Prostate gland (tissue), 2 donors: ENCODE measurements at regions not wholly inside any gene's neighbourhood (a gene's known extent, or its start where the extent isn't known, plus 50 kb on each side); places are given as distances from the start of the nearest gene placed in this dataset.

Source experiments
- DNase-seq: peaks from one replicate; pipeline ENCODE4 v3.0.0-alpha.2; 2019; ENCODE audit warnings: low spot score
- H3K27ac ChIP-seq, 2 donors: fragments of 200-600 bp; sonication (generic); 2 replicates each; pipeline ENCODE4 v1.5.1; 2017 to 2019
- H3K27me3 ChIP-seq: fragments of 200-600 bp; sonication (generic); replicated peaks from 2 replicates; pipeline ENCODE4 v1.5.1; 2019; ENCODE audit not compliant: insufficient read depth
- H3K36me3 ChIP-seq, 2 donors: fragments of 200-600 bp; sonication (generic); 1 replicate in 1 of 2; 2 replicates in 1 of 2; pipeline versions ENCODE4 v1.5.1 to v1.8.1; 2017 to 2019
- H3K4me1 ChIP-seq: fragments of 200-600 bp; sonication (generic); replicated peaks from 2 replicates; pipeline ENCODE4 v1.5.1; 2019
- H3K4me3 ChIP-seq, 2 donors: fragments of 200-600 bp; sonication (generic); 2 replicates each; pipeline ENCODE4 v1.5.1; 2017 to 2019
- H3K9me3 ChIP-seq: fragments of 200-600 bp; sonication (generic); 2 replicates; pipeline ENCODE4 v1.5.1; 2017
- CTCF ChIP-seq, 4 experiments: fragments of 200-600 bp in 2 of 4; fragments of 450-650 bp in 2 of 4; sonication (generic) in 2 of 4; IDR thresholded peaks; 1 replicate in 3 of 4; 2 replicates in 1 of 4; pipeline ENCODE4 v1.5.1; 2016 to 2019; ENCODE audit warnings: antibody characterized with exemption in 4 of 4, mild to moderate bottlenecking in 2 of 4, moderate library complexity in 2 of 4
- POLR2A ChIP-seq: fragments of 450-650 bp; IDR thresholded peaks from one replicate; pipeline ENCODE4 v1.6.1; 2016; ENCODE audit warnings: antibody characterized with exemption, mild to moderate bottlenecking
- POLR2AphosphoS5 ChIP-seq: sonication (generic); formaldehyde crosslinking; IDR thresholded peaks from one replicate; pipeline ENCODE4 v1.6.1; 2017; ENCODE audit warnings: antibody characterized with exemption
- WGBS: methylation state at CpG from one replicate; pipeline ENCODE4 v1.1.5; 2018; 5-methylcytosine and 5-hydroxymethylcytosine counted together
- intact Hi-C: fragments of 100-400 bp; cut with DNase I; formaldehyde crosslinking; loops from one replicate; pipeline ENCODE4 v1.14.2; 2022

- WGBS: 100% methylated on average over 1 of the region's 1 CpG
Measured at GRCh38 chr5:36363101-36363500, 61.4 kb upstream of the RANBP3L start.

GRCh38 chr5:36363744-36364143 is 62.0 kb upstream of the RANBP3L start:
- H3K4me1 ChIP-seq: no peaks in the 10 kb centered on the region
- H3K4me3 ChIP-seq: no peak overlapping the region
- TF ChIP-seq CTCF (IDR thresholded peaks at IDR 0.05): no peak
- no peak for TF ChIP-seq POLR2AphosphoS5
- TF ChIP-seq POLR2A: no peak
- H3K27me3 ChIP-seq: no peaks in the 10 kb centered on the region
- WGBS: 38% methylated on average over 2 of the region's 2 CpGs
- H3K9me3 ChIP-seq: no peaks in the 10 kb centered on the region
- no peak overlapping the region for H3K27ac ChIP-seq
- H3K36me3 ChIP-seq: no peaks in the 10 kb centered on the region
- no peak for DNase-seq
- intact Hi-C loops: no loop called here

More at GRCh38 chr5:36363101-36363500, 61.4 kb upstream of the RANBP3L start:
- TF ChIP-seq CTCF (IDR thresholded peaks at IDR 0.05): no peak
- TF ChIP-seq POLR2AphosphoS5: no peak
- TF ChIP-seq POLR2A: no peak
- DNase-seq: no peak
- intact Hi-C loops: no loop called here
- H3K4me1 ChIP-seq: no peaks in the 10 kb centered on the region
- no peaks in the 10 kb centered on the region for H3K9me3 ChIP-seq
- no peaks in the 10 kb centered on the region for H3K36me3 ChIP-seq
- no peak overlapping the region for H3K27ac ChIP-seq
- H3K27me3 ChIP-seq: no peaks in the 10 kb centered on the region
- no peak overlapping the region for H3K4me3 ChIP-seq

- no peaks in the 10 kb centered on the region for H3K4me1 ChIP-seq
- no peaks in the 10 kb centered on the region for H3K27me3 ChIP-seq
- H3K4me3 ChIP-seq: no peak overlapping the region
- TF ChIP-seq CTCF (IDR thresholded peaks at IDR 0.05): no peak
- no peak for TF ChIP-seq POLR2AphosphoS5
- no peak for TF ChIP-seq POLR2A
- DNase-seq: no peak
- intact Hi-C loops: no loop called here
- H3K9me3 ChIP-seq: no peaks in the 10 kb centered on the region
- WGBS: 70% methylated on average over 4 of the region's 4 CpGs
- H3K27ac ChIP-seq: no peak overlapping the region
- H3K36me3 ChIP-seq: no peaks in the 10 kb centered on the region
Measured at GRCh38 chr5:36364473-36364872, 62.8 kb upstream of the RANBP3L start.

- DNase-seq: no peak
- Histone ChIP-seq H3K36me3 (no peaks in the 10 kb centered on the region), H3K4me3 (no peak overlapping the region), H3K9me3 (no peaks in the 10 kb centered on the region), H3K27ac (no peak overlapping the region), H3K4me1 (no peaks in the 10 kb centered on the region), H3K27me3 (no peaks in the 10 kb centered on the region)
- WGBS: 58% methylated on average over 1 of the region's 1 CpG
- intact Hi-C loops: no loop called here
- TF ChIP-seq CTCF (IDR thresholded peaks at IDR 0.05) (no peak), POLR2A (no peak), POLR2AphosphoS5 (no peak)
Measured at GRCh38 chr5:36365896-36366295, 64.2 kb upstream of the RANBP3L start.

- Histone ChIP-seq H3K36me3 (no peaks in the 10 kb centered on the region), H3K4me3 (no peak overlapping the region), H3K4me1 (no peaks in the 10 kb centered on the region), H3K27ac (peak overlapping the region in 1 of 2 donors; percentile 35), H3K27me3 (no peaks in the 10 kb centered on the region), H3K9me3 (no peaks in the 10 kb centered on the region)
- intact Hi-C loops: no loop called here
- DNase-seq: no peak
- WGBS: 16% methylated on average over 1 of the region's 1 CpG
- TF ChIP-seq POLR2A (no peak), CTCF (IDR thresholded peaks at IDR 0.05) (no peak), POLR2AphosphoS5 (peak; percentile 59)
Measured at GRCh38 chr5:36366883-36367282, 65.2 kb upstream of the RANBP3L start.
